K562 (cell line): ENCODE measurements at regions not wholly inside any gene's neighbourhood (a gene's known extent, or its start where the extent isn't known, plus 50 kb on each side); places are given as distances from the start of the nearest gene placed in this dataset.

ENCODE experiments used
- TCF7L2 ChIP-seq: fragments of 150-350 bp; IDR thresholded peaks from 2 replicates; pipeline ENCODE4 v1.6.1; 2016; ENCODE audit warnings: low read depth, mild to moderate bottlenecking, low read length, moderate library complexity
- TF ChIP-seq, protein P1 (sequence below): IDR thresholded peaks from 2 replicates; pipeline ENCODE4 v1.6.1; 2016; ENCODE audit warnings: missing genetic modification characterization, missing compliant biosample characterization
- TF ChIP-seq, protein P2 (sequence below): conservative IDR thresholded peaks from 2 replicates; pipeline ENCODE4 v1.6.1; 2011; ENCODE audit warnings: low read depth, mild to moderate bottlenecking, low read length; ENCODE audit not compliant: control insufficient read depth

DNA sequence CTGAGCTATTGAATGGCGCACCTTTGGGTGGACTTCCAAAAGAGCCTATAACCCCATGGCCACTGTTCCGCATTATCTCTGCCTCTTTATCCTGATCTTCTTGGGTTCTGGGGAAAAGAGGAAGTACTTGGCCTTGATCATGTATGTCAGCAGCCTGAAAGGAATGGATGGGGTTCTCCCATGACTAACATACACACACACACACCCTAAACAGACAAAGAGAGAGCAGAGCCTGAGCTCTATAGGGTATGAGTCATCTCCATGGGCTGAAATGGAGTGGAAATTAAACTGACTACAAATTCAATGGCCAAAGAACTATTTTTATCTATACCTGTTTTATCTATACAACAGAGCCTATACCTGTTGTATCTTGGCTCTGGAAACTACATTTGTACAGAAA lies 141.5 kb upstream of the MTMR8 start (continued):
- TF ChIP-seq, protein P1, sequence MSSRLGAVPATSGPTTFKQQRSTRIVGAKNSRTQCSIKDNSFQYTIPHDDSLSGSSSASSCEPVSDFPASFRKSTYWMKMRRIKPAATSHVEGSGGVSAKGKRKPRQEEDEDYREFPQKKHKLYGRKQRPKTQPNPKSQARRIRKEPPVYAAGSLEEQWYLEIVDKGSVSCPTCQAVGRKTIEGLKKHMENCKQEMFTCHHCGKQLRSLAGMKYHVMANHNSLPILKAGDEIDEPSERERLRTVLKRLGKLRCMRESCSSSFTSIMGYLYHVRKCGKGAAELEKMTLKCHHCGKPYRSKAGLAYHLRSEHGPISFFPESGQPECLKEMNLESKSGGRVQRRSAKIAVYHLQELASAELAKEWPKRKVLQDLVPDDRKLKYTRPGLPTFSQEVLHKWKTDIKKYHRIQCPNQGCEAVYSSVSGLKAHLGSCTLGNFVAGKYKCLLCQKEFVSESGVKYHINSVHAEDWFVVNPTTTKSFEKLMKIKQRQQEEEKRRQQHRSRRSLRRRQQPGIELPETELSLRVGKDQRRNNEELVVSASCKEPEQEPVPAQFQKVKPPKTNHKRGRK (tag), result no peak
- TF ChIP-seq, protein P2, sequence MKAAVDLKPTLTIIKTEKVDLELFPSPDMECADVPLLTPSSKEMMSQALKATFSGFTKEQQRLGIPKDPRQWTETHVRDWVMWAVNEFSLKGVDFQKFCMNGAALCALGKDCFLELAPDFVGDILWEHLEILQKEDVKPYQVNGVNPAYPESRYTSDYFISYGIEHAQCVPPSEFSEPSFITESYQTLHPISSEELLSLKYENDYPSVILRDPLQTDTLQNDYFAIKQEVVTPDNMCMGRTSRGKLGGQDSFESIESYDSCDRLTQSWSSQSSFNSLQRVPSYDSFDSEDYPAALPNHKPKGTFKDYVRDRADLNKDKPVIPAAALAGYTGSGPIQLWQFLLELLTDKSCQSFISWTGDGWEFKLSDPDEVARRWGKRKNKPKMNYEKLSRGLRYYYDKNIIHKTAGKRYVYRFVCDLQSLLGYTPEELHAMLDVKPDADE, result no peak
- no peak for TF ChIP-seq TCF7L2
- TF ChIP-seq, all 486 proteins: peak for 0
